Liver (tissue), 7 donors: ENCODE measurements at regions not wholly inside any gene's neighbourhood (a gene's known extent, or its start where the extent isn't known, plus 50 kb on each side); places are given as distances from the start of the nearest gene placed in this dataset.

Source experiments
- DNase-seq: peaks from one replicate; pipeline ENCODE4 v3.0.0-alpha.2; 2017; ENCODE audit warnings: low spot score
- H3K27ac ChIP-seq, 2 donors: one replicate each; pipeline ENCODE4 v1.7.0; 2013; ENCODE audit warnings: inconsistent platforms in 2 of 2, low read length in 2 of 2, control low read depth in 1 of 2, low read depth in 1 of 2, mild to moderate bottlenecking in 1 of 2
- H3K27me3 ChIP-seq, 4 donors: one replicate each; pipeline versions ENCODE4 v1.6.1 to v1.7.0; 2013; ENCODE audit warnings: low read length in 3 of 4, inconsistent platforms in 1 of 4, mild to moderate bottlenecking in 1 of 4, moderate library complexity in 1 of 4; ENCODE audit not compliant: control insufficient read depth in 4 of 4, insufficient read depth in 4 of 4
- H3K36me3 ChIP-seq, 4 donors: one replicate each; pipeline versions ENCODE4 v1.6.1 to v1.7.0; 2013; ENCODE audit warnings: low read length in 3 of 4, mild to moderate bottlenecking in 3 of 4, low read depth in 1 of 4, moderate library complexity in 1 of 4; ENCODE audit not compliant: control insufficient read depth in 4 of 4, insufficient read depth in 3 of 4
- H3K4me1 ChIP-seq, 4 donors: one replicate each; pipeline versions ENCODE4 v1.6.1 to v1.7.0; 2013; ENCODE audit warnings: low read length in 3 of 4, mild to moderate bottlenecking in 3 of 4, moderate library complexity in 1 of 4; ENCODE audit not compliant: control insufficient read depth in 4 of 4, insufficient read depth in 4 of 4
- H3K4me3 ChIP-seq, 3 donors: one replicate each; pipeline versions ENCODE4 v1.6.1 to v1.7.0; 2013; ENCODE audit warnings: low read length in 3 of 3, control low read depth in 1 of 3, low read depth in 1 of 3, mild to moderate bottlenecking in 1 of 3
- H3K9ac ChIP-seq, 2 donors: one replicate each; pipeline ENCODE4 v1.7.0; 2013; ENCODE audit warnings: low read length in 2 of 2, mild to moderate bottlenecking in 2 of 2, moderate library complexity in 2 of 2, control low read depth in 1 of 2, low read depth in 1 of 2
- H3K9me3 ChIP-seq, 4 donors: one replicate each; pipeline versions ENCODE4 v1.6.1 to v1.7.0; 2013; ENCODE audit warnings: low read length in 3 of 4; ENCODE audit not compliant: control insufficient read depth in 4 of 4
- ATF3 ChIP-seq: IDR thresholded peaks from 2 replicates; pipeline ENCODE4 v1.6.1; 2016; ENCODE audit warnings: antibody characterized with exemption
- EGR1 ChIP-seq, 2 donors: IDR thresholded peaks; 2 replicates each; pipeline ENCODE4 v1.6.1; 2016 to 2018; ENCODE audit warnings: antibody characterized with exemption in 2 of 2, low read depth in 2 of 2
- FOXA1 ChIP-seq: IDR thresholded peaks from 2 replicates; pipeline ENCODE4 v1.6.1; 2016; ENCODE audit warnings: antibody characterized with exemption
- HNF4A ChIP-seq, 2 donors: conservative IDR thresholded peaks; 2 replicates each; pipeline ENCODE4 v1.6.1; 2016; ENCODE audit warnings: antibody characterized with exemption in 2 of 2, mild to moderate bottlenecking in 2 of 2
- HNF4G ChIP-seq: IDR thresholded peaks from 2 replicates; pipeline ENCODE4 v1.6.1; 2016; ENCODE audit warnings: antibody characterized with exemption
- JUND ChIP-seq, 2 donors: IDR thresholded peaks; 2 replicates each; pipeline ENCODE4 v1.6.1; 2016; ENCODE audit warnings: antibody characterized with exemption in 2 of 2
- RAD21 ChIP-seq, 2 donors: IDR thresholded peaks; 2 replicates each; pipeline ENCODE4 v1.6.1; 2016; ENCODE audit warnings: antibody characterized with exemption in 2 of 2, mild to moderate bottlenecking in 2 of 2
- RXRA ChIP-seq, 2 donors: IDR thresholded peaks; 2 replicates each; pipeline ENCODE4 v1.6.1; 2017 to 2018; ENCODE audit warnings: antibody characterized with exemption in 2 of 2, mild to moderate bottlenecking in 1 of 2
- SP1 ChIP-seq: IDR thresholded peaks from 2 replicates; pipeline ENCODE4 v1.6.1; 2018; ENCODE audit warnings: antibody characterized with exemption, mild to moderate bottlenecking
- TAF1 ChIP-seq: conservative IDR thresholded peaks from 2 replicates; pipeline ENCODE4 v1.6.1; 2016; ENCODE audit warnings: antibody characterized with exemption, mild to moderate bottlenecking
- YY1 ChIP-seq: IDR thresholded peaks from 2 replicates; pipeline ENCODE4 v1.6.1; 2016; ENCODE audit warnings: antibody characterized with exemption, mild to moderate bottlenecking
- WGBS: extraction: QIAGEN DNeasy Blood & Tissue Kit; methylation state at CpG from one replicate; pipeline ENCODE4 v1.1.7; 2013; 5-methylcytosine and 5-hydroxymethylcytosine counted together
- TF ChIP-seq, protein P1 (sequence below): IDR thresholded peaks from 2 replicates; pipeline ENCODE4 v1.6.1; 2016; ENCODE audit warnings: antibody characterized with exemption
- TF ChIP-seq, protein P2 (sequence below): IDR thresholded peaks from 2 replicates; pipeline ENCODE4 v1.6.1; 2016; ENCODE audit warnings: antibody characterized with exemption
- TF ChIP-seq, protein P3 (sequence below): IDR thresholded peaks from 2 replicates; pipeline ENCODE4 v1.6.1; 2016; ENCODE audit warnings: antibody characterized with exemption, mild to moderate bottlenecking
- donor health status: healthy.
- donor health status: healthy.
- donor health status: healthy.
- donor health status: healthy.

- Histone ChIP-seq H3K36me3 (no peaks in the 10 kb centered on the region), H3K9me3 (no peaks in the 10 kb centered on the region), H3K27ac (no peak overlapping the region), H3K9ac (no peak overlapping the region), H3K4me1 (peaks cover 0 to 4% (median 0%) of the 10 kb centered on the region in 4 donors), H3K27me3 (no peaks in the 10 kb centered on the region), H3K4me3 (no peak overlapping the region)
- WGBS, result 94% methylated on average over 3 of the region's 3 CpGs
- TF ChIP-seq SP1 (no peak), HNF4G (no peak), RAD21 (IDR thresholded peaks at IDR 0.05) (no peak), EGR1 (IDR thresholded peaks at IDR 0.05; ENCODE audit: low read depth in 2 of 2) (no peak), JUND (IDR thresholded peaks at IDR 0.05) (no peak), HNF4A (conservative IDR thresholded peaks at IDR 0.05) (no peak), YY1 (no peak), TAF1 (no peak), RXRA (IDR thresholded peaks at IDR 0.05) (no peak)
- TF ChIP-seq, protein P1, sequence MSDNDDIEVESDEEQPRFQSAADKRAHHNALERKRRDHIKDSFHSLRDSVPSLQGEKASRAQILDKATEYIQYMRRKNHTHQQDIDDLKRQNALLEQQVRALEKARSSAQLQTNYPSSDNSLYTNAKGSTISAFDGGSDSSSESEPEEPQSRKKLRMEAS, result no peak
- TF ChIP-seq, protein P2, sequence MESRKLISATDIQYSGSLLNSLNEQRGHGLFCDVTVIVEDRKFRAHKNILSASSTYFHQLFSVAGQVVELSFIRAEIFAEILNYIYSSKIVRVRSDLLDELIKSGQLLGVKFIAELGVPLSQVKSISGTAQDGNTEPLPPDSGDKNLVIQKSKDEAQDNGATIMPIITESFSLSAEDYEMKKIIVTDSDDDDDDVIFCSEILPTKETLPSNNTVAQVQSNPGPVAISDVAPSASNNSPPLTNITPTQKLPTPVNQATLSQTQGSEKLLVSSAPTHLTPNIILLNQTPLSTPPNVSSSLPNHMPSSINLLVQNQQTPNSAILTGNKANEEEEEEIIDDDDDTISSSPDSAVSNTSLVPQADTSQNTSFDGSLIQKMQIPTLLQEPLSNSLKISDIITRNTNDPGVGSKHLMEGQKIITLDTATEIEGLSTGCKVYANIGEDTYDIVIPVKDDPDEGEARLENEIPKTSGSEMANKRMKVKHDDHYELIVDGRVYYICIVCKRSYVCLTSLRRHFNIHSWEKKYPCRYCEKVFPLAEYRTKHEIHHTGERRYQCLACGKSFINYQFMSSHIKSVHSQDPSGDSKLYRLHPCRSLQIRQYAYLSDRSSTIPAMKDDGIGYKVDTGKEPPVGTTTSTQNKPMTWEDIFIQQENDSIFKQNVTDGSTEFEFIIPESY, result no peak
- DNase-seq, result no peak
Observed at GRCh38 chr1:213549982-213550381, 437.8 kb upstream of the PROX1 start.

DNA sequence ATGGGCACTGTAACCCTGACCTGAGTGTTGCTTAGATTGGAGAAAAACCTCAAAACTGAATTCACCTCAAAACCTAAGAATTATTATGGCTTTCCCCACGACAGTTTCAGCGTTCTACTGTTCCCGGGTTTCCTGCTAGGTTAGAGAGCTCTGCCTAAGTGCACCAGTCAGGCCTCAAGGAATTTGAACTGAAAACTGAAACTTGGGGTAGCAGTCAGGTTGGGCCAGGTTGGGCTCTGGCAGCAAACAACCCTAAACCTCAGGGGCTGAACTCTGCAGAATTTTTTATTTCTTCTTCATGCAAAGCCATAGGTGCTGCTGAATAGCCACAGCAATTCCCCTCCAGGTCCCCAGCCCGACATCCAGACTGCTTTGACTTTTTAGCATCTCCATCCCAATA lies 437.0 kb upstream of the PROX1 start:
- Histone ChIP-seq H3K9ac (no peak overlapping the region), H3K27me3 (no peaks in the 10 kb centered on the region), H3K27ac (no peak overlapping the region), H3K9me3 (no peaks in the 10 kb centered on the region), H3K36me3 (no peaks in the 10 kb centered on the region), H3K4me3 (no peak overlapping the region), H3K4me1 (peaks cover 0 to 4% (median 0%) of the 10 kb centered on the region in 4 donors)
- TF ChIP-seq JUND (IDR thresholded peaks at IDR 0.05), result no peak
- no peak for TF ChIP-seq RAD21 (IDR thresholded peaks at IDR 0.05)
- no peak for TF ChIP-seq SP1
- no peak for TF ChIP-seq TAF1
- no peak for TF ChIP-seq HNF4G
- TF ChIP-seq, protein P2, result no peak
- TF ChIP-seq, protein P3, sequence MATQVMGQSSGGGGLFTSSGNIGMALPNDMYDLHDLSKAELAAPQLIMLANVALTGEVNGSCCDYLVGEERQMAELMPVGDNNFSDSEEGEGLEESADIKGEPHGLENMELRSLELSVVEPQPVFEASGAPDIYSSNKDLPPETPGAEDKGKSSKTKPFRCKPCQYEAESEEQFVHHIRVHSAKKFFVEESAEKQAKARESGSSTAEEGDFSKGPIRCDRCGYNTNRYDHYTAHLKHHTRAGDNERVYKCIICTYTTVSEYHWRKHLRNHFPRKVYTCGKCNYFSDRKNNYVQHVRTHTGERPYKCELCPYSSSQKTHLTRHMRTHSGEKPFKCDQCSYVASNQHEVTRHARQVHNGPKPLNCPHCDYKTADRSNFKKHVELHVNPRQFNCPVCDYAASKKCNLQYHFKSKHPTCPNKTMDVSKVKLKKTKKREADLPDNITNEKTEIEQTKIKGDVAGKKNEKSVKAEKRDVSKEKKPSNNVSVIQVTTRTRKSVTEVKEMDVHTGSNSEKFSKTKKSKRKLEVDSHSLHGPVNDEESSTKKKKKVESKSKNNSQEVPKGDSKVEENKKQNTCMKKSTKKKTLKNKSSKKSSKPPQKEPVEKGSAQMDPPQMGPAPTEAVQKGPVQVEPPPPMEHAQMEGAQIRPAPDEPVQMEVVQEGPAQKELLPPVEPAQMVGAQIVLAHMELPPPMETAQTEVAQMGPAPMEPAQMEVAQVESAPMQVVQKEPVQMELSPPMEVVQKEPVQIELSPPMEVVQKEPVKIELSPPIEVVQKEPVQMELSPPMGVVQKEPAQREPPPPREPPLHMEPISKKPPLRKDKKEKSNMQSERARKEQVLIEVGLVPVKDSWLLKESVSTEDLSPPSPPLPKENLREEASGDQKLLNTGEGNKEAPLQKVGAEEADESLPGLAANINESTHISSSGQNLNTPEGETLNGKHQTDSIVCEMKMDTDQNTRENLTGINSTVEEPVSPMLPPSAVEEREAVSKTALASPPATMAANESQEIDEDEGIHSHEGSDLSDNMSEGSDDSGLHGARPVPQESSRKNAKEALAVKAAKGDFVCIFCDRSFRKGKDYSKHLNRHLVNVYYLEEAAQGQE, result no peak
- TF ChIP-seq FOXA1, result no peak
- no peak for TF ChIP-seq YY1
- no peak for TF ChIP-seq ATF3
- WGBS, result 91% methylated on average over 4 of the region's 4 CpGs
- DNase-seq, result no peak
